Hepatocyte (in vitro differentiated cells): ENCODE measurements at regions not wholly inside any gene's neighbourhood (a gene's known extent, or its start where the extent isn't known, plus 50 kb on each side); places are given as distances from the start of the nearest gene placed in this dataset.

Source experiments
- DNase-seq: peaks from one replicate; pipeline ENCODE4 v3.0.0-alpha.2; 2016; ENCODE audit warnings: low spot score
- H2AFZ ChIP-seq: fragments of 200-600 bp; sonication (generic); 2 replicates; pipeline ENCODE4 v1.6.0; 2016; ENCODE audit warnings: antibody characterized with exemption, mild to moderate bottlenecking
- H3K27ac ChIP-seq: fragments of 200-600 bp; sonication (generic); 2 replicates; pipeline ENCODE4 v1.5.1; 2016; ENCODE audit warnings: mild to moderate bottlenecking
- H3K27me3 ChIP-seq: fragments of 200-600 bp; sonication (generic); 2 replicates; pipeline ENCODE4 v1.6.1; 2016
- H3K36me3 ChIP-seq: fragments of 200-600 bp; sonication (generic); replicated peaks from 2 replicates; pipeline ENCODE4 v1.5.1; 2016; ENCODE audit warnings: low read depth; ENCODE audit not compliant: insufficient read depth
- H3K4me1 ChIP-seq: fragments of 200-600 bp; sonication (generic); 2 replicates; pipeline ENCODE4 v1.5.1; 2016; ENCODE audit warnings: mild to moderate bottlenecking, moderate library complexity; ENCODE audit not compliant: insufficient read depth
- H3K4me2 ChIP-seq: fragments of 200-600 bp; sonication (generic); 2 replicates; pipeline ENCODE4 v1.6.0; 2016
- H3K4me3 ChIP-seq: fragments of 200-600 bp; sonication (generic); 2 replicates; pipeline ENCODE4 v1.5.1; 2016; ENCODE audit warnings: mild to moderate bottlenecking
- H3K79me2 ChIP-seq: fragments of 200-600 bp; sonication (generic); 2 replicates; pipeline ENCODE4 v1.6.0; 2017; ENCODE audit warnings: mild to moderate bottlenecking
- H3K9me2 ChIP-seq: fragments of 200-600 bp; sonication (generic); replicated peaks from 2 replicates; pipeline ENCODE4 v1.6.0; 2017; ENCODE audit warnings: mild to moderate bottlenecking; ENCODE audit not compliant: insufficient read depth
- H3K9me3 ChIP-seq: fragments of 200-600 bp; sonication (generic); 2 replicates; pipeline ENCODE4 v1.5.1; 2016; ENCODE audit warnings: low read depth, mild to moderate bottlenecking
- H4K20me1 ChIP-seq: fragments of 200-600 bp; sonication (generic); 2 replicates; pipeline ENCODE4 v1.6.0; 2016; ENCODE audit warnings: mild to moderate bottlenecking; ENCODE audit not compliant: insufficient read depth, poor library complexity, severe bottlenecking
- EZH2 ChIP-seq: fragments of 200-600 bp; sonication (generic); IDR thresholded peaks from 2 replicates; pipeline ENCODE4 v1.6.1; 2016; ENCODE audit warnings: antibody characterized with exemption, mild to moderate bottlenecking, borderline replicate concordance
- EZH2phosphoT487 ChIP-seq: fragments of 200-600 bp; sonication (generic); IDR thresholded peaks from one replicate; pipeline ENCODE4 v1.6.1; 2018; ENCODE audit warnings: antibody characterized with exemption, mild to moderate bottlenecking, low read depth, moderate library complexity; ENCODE audit not compliant: unreplicated experiment, severe bottlenecking
- WGBS: methylation state at CpG from one replicate; pipeline ENCODE4 v1.1.6; 2016; ENCODE audit warnings: low lambda C conversion rate; ENCODE audit errors: missing lambda C conversion rate; 5-methylcytosine and 5-hydroxymethylcytosine counted together
- TF ChIP-seq, protein P1 (sequence below): fragments of 200-600 bp; sonication (generic); IDR thresholded peaks from 2 replicates; pipeline ENCODE4 v1.5.1; 2016; ENCODE audit warnings: antibody characterized with exemption, mild to moderate bottlenecking; ENCODE audit not compliant: poor library complexity

DNA sequence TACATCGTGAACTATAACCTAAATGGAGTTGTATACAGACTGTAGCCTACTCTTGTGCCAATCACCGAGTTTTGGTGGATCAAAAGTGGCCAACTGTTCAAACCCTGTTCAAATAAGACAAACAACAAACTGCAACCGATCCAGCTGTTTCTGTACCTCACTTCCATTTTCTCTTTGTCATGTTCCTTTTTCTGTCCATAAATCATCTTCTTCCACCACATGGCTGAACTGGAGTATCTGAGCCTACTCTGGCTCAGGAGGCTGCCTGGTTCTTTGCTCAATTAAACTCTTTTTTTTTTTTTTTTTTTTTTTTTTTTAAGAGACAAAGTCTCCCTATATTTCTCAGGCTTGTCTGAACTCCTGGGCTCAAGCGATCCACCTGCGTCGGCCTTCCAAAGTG is 59.0 kb upstream of the NPVF start:
- no peak overlapping the region for H3K27ac ChIP-seq

DNA sequence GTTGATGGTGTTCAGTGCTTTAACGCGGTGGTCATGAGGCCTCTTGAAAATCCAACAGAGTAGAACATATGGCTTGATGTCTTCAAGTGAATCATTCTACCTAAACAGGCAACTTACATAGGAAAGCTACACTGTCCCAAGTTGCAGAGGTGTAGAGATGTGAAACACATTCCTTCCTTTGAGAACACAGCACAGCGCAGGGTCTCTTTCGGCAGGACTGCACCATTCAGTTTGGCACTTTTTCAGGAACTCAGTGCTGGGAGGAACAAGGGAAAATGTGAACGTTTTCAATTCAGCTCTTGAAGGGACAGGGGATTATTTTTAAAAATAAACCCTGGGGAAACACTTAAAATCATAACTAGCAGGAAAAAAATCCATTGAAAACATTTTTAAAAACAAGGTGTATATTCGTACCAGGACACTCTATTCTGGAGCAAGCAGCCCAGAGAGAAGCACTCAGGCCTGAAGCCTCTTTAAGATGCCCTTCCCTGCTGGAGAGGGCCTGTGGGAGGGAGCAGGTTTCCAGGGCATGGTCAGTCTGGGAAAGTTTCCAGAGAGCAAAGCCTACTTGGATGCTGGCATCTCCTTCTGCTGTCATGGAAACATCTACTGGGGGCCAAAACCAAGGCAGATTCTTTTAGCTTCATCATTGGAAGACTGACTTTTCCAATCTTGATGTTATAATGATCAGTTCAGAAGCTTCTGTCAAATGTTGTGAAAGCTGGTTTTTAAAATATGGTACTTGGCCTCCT is 60.4 kb upstream of the NPVF start:
- no peaks in the 10 kb centered on the region for H3K27me3 ChIP-seq
- no peaks in the 10 kb centered on the region for H3K9me3 ChIP-seq
- H2AFZ ChIP-seq, result no peak overlapping the region
- H3K79me2 ChIP-seq, result no peaks in the 10 kb centered on the region
- 89% methylated on average over 6 of the region's 6 CpGs for WGBS
- no peak overlapping the region for H3K4me2 ChIP-seq
- no peaks in the 10 kb centered on the region for H3K9me2 ChIP-seq
- DNase-seq, result peak; percentile 10
- no peak overlapping the region for H3K4me3 ChIP-seq
- H3K36me3 ChIP-seq, result no peaks in the 10 kb centered on the region
- no peaks in the 10 kb centered on the region for H4K20me1 ChIP-seq
- TF ChIP-seq EZH2, result no peak
- TF ChIP-seq EZH2phosphoT487, result no peak
- TF ChIP-seq, protein P1, sequence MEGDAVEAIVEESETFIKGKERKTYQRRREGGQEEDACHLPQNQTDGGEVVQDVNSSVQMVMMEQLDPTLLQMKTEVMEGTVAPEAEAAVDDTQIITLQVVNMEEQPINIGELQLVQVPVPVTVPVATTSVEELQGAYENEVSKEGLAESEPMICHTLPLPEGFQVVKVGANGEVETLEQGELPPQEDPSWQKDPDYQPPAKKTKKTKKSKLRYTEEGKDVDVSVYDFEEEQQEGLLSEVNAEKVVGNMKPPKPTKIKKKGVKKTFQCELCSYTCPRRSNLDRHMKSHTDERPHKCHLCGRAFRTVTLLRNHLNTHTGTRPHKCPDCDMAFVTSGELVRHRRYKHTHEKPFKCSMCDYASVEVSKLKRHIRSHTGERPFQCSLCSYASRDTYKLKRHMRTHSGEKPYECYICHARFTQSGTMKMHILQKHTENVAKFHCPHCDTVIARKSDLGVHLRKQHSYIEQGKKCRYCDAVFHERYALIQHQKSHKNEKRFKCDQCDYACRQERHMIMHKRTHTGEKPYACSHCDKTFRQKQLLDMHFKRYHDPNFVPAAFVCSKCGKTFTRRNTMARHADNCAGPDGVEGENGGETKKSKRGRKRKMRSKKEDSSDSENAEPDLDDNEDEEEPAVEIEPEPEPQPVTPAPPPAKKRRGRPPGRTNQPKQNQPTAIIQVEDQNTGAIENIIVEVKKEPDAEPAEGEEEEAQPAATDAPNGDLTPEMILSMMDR, result no peak
- H3K27ac ChIP-seq, result no peak overlapping the region
- H3K4me1 ChIP-seq, result no peaks in the 10 kb centered on the region

More for the DNA sequence above, 59.0 kb upstream of the NPVF start:
- H3K4me2 ChIP-seq, result no peak overlapping the region
- H3K4me1 ChIP-seq, result no peaks in the 10 kb centered on the region
- H3K9me2 ChIP-seq, result no peaks in the 10 kb centered on the region
- TF ChIP-seq EZH2phosphoT487 (no peak), EZH2 (no peak)
- TF ChIP-seq, protein P1, result no peak
- H3K4me3 ChIP-seq, result no peak overlapping the region
- 96% methylated on average over 6 of the region's 6 CpGs for WGBS
- no peaks in the 10 kb centered on the region for H3K9me3 ChIP-seq
- no peaks in the 10 kb centered on the region for H3K36me3 ChIP-seq
- H4K20me1 ChIP-seq, result no peaks in the 10 kb centered on the region
- no peak overlapping the region for H2AFZ ChIP-seq
- no peaks in the 10 kb centered on the region for H3K79me2 ChIP-seq
- H3K27me3 ChIP-seq, result no peaks in the 10 kb centered on the region
- DNase-seq, result no peak

DNA sequence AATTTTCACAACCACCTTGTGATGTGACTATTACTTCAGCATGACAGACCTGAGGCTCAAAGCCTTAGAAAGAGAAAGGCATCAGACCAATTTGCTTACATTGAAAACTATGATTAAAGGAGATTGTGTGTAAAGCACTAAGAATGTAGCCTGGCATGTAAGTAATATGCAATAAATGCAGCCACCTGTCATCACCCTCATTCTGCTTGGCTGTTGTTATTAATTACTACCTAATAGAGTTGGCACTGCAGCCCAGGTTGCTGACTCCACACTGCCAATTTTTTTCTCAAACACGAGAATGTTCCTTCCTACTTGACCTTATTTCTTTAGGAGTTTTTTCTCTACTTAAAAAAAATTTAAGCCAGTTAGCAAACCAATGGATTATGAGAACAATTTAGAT is 61.2 kb upstream of the NPVF start:
- 79% methylated on average over 1 of the region's 1 CpG for WGBS

More for the DNA sequence above, 61.2 kb upstream of the NPVF start:
- no peaks in the 10 kb centered on the region for H3K4me1 ChIP-seq
- H2AFZ ChIP-seq, result no peak overlapping the region
- H3K27ac ChIP-seq, result no peak overlapping the region
- no peaks in the 10 kb centered on the region for H4K20me1 ChIP-seq
- no peak for DNase-seq
- H3K9me3 ChIP-seq, result no peaks in the 10 kb centered on the region
- H3K36me3 ChIP-seq, result no peaks in the 10 kb centered on the region
- no peak for TF ChIP-seq EZH2
- TF ChIP-seq EZH2phosphoT487, result no peak
- TF ChIP-seq, protein P1, result no peak
- H3K4me3 ChIP-seq, result no peak overlapping the region
- H3K27me3 ChIP-seq, result no peaks in the 10 kb centered on the region
- no peak overlapping the region for H3K4me2 ChIP-seq
- no peaks in the 10 kb centered on the region for H3K79me2 ChIP-seq
- H3K9me2 ChIP-seq, result no peaks in the 10 kb centered on the region
